ENCODE measurements at regions not wholly inside any gene's neighbourhood (a gene's known extent, or its start where the extent isn't known, plus 50 kb on each side); places are given as distances from the start of the nearest gene placed in this dataset.

DNA sequence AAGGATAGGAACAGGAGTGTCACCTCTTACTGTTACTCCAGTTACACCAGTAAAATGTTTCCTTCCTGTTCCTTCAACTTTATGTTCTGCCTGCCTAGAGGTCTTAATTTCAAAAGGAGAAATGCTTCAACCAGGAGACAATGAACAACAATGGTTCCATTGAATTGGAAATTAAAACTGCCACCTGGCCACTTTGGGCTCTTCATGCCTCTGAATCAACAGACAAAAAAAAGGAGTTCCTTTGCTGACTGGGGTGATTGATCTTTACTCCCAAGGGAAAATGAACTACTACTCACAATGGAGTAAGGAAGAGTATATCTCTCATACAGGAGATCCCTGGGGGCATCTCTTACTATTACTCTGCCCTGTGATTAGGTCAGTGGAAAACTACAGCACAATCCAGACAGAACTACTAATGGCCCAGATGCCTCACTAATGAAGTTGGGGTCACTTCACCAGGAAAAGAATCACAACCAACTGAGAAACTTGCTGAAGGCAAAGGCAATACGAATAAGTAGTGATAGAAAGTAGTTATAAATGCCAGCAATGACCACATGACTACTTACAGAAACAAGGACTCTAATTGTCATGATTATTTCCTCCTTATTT lies 76.6 kb upstream of the PRDX6 start:
- no peak for TF ChIP-seq CTCF (conservative IDR thresholded peaks at IDR 0.05)
- Mint-ChIP-seq H3K4me1 (ENCODE audit: unreplicated experiment) (no peaks in the 10 kb centered on the region), H3K9me3 (no peaks in the 10 kb centered on the region), H3K27me3 (no peaks in the 10 kb centered on the region), H3K36me3 (no peaks in the 10 kb centered on the region), H3K4me3 (no peak overlapping the region), H3K27ac (no peak overlapping the region)
- DNase-seq (ENCODE audit: extremely low spot score, unreplicated experiment): no peak

GRCh38 chr1:173403996-173404395 lies 73.1 kb upstream of the PRDX6 start:
- no peak for TF ChIP-seq CTCF (conservative IDR thresholded peaks at IDR 0.05)
- Mint-ChIP-seq H3K36me3 (no peaks in the 10 kb centered on the region), H3K9me3 (no peaks in the 10 kb centered on the region), H3K27ac (no peak overlapping the region), H3K27me3 (no peaks in the 10 kb centered on the region), H3K4me1 (ENCODE audit: unreplicated experiment) (no peaks in the 10 kb centered on the region), H3K4me3 (no peak overlapping the region)
- no peak for DNase-seq (ENCODE audit: extremely low spot score, unreplicated experiment)

DNA sequence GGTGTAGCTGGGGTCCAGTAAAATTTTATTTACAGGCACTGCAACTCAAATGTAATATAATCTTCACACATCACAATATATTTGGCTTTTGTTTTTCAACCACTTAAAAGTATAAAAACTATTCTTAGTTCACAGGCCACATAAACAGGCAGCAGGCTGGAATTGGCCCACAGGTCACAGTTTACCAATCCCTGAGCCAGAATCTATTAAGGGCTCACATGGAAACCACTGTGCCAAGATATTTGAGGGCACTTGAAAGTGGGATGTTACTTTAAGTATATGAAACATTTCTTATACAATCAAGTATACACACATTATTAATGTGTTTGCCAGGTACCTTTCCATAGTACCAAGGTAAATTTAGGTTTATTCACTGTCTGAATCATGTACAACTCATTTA lies 71.9 kb upstream of the PRDX6 start:
- DNase-seq (ENCODE audit: extremely low spot score, unreplicated experiment): no peak
- Mint-ChIP-seq H3K9me3 (no peaks in the 10 kb centered on the region), H3K27me3 (no peaks in the 10 kb centered on the region), H3K4me1 (ENCODE audit: unreplicated experiment) (no peaks in the 10 kb centered on the region), H3K4me3 (no peak overlapping the region), H3K27ac (peak overlapping the region; percentile 72), H3K36me3 (no peaks in the 10 kb centered on the region)
- TF ChIP-seq CTCF (conservative IDR thresholded peaks at IDR 0.05): no peak

- Mint-ChIP-seq H3K9me3 (no peaks in the 10 kb centered on the region), H3K27ac (peak overlapping the region; percentile 72), H3K36me3 (no peaks in the 10 kb centered on the region), H3K4me1 (ENCODE audit: unreplicated experiment) (no peaks in the 10 kb centered on the region), H3K4me3 (no peak overlapping the region), H3K27me3 (no peaks in the 10 kb centered on the region)
- no peak for DNase-seq (ENCODE audit: extremely low spot score, unreplicated experiment)
- no peak for TF ChIP-seq CTCF (conservative IDR thresholded peaks at IDR 0.05)
These were observed 71.3 kb upstream of the PRDX6 start for GRCh38 chr1:173405834-173406233.

DNA sequence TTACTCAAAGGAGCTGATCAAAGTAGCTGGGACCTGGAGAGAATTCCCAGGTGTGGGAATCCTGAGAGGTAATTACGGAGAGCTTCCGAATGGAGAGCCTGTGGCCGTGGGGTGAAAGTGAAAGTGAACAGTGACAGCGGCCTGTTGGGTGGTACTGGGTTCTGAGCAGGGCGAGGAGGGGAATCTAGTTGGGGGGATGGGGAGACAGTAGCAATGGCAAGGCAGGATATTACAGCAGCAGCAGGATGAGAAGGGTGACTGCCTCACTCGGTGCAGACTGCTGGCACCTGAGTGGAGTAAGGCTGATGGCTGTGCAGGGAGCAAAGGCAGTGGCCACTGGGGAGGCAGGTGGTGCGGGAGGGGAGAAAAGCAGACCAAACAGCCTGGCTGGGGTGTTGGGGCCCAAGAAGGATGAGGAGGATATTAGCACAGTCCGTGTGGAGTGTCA lies 70.3 kb upstream of the PRDX6 start:
- H3K9me3 Mint-ChIP-seq: no peaks in the 10 kb centered on the region
- H3K36me3 Mint-ChIP-seq: no peaks in the 10 kb centered on the region
- no peaks in the 10 kb centered on the region for H3K27me3 Mint-ChIP-seq
- no peak overlapping the region for H3K27ac Mint-ChIP-seq
- no peak overlapping the region for H3K4me3 Mint-ChIP-seq
- no peak for TF ChIP-seq CTCF (conservative IDR thresholded peaks at IDR 0.05)
- no peaks in the 10 kb centered on the region for H3K4me1 Mint-ChIP-seq (ENCODE audit: unreplicated experiment)
- no peak for DNase-seq (ENCODE audit: extremely low spot score, unreplicated experiment)

DNA sequence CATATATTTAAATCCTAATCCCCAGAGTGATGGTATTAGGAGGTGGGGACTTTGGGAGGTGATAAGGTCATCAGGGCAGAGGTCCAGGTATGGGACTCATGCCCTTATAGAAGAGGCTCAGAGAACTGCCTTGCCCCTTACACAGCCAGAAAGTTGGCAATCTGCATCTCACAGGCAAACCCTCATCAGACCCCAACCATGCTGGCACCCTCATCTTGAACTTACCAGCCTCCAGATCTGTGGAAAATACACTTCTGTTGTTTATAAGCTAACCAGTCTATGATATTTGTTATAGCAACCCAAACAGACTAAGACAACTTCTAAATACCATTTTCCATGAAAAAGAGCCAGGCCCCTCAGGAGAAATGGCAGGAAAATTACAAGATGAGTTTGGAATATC lies 69.3 kb upstream of the PRDX6 start:
- Mint-ChIP-seq H3K4me1 (ENCODE audit: unreplicated experiment) (no peaks in the 10 kb centered on the region), H3K4me3 (no peak overlapping the region), H3K27ac (no peak overlapping the region), H3K36me3 (no peaks in the 10 kb centered on the region), H3K27me3 (no peaks in the 10 kb centered on the region), H3K9me3 (no peaks in the 10 kb centered on the region)
- no peak for DNase-seq (ENCODE audit: extremely low spot score, unreplicated experiment)
- no peak for TF ChIP-seq CTCF (conservative IDR thresholded peaks at IDR 0.05)
